OCI-LY3 (cell line): ENCODE measurements at regions not wholly inside any gene's neighbourhood (a gene's known extent, or its start where the extent isn't known, plus 50 kb on each side); places are given as distances from the start of the nearest gene placed in this dataset.

Experiments
- H2AFZ ChIP-seq: fragments of 200-600, 300-600 bp; shearing (Covaris generic); 2 replicates; pipeline ENCODE4 v1.6.0; 2014; ENCODE audit warnings: antibody characterized with exemption, low read depth, low read length
- H3K27ac ChIP-seq: fragments of 200-600, 300-600 bp; sonication (generic); 2 replicates; pipeline ENCODE4 v1.5.1; 2014; ENCODE audit warnings: mild to moderate bottlenecking, low read length, moderate library complexity, mixed read lengths
- H3K27me3 ChIP-seq: fragments of 200-600, 300-600 bp; sonication (generic); 2 replicates; pipeline ENCODE4 v1.6.1; 2014; ENCODE audit warnings: low read depth, low read length, mixed read lengths
- H3K36me3 ChIP-seq: fragments of 200-600, 300-600 bp; sonication (generic); replicated peaks from 2 replicates; pipeline ENCODE3; 2014; ENCODE audit warnings: low read depth, low read length, mixed read lengths
- H3K4me1 ChIP-seq: fragments of 300-600, 200-600 bp; sonication (generic); 2 replicates; pipeline ENCODE4 v1.6.1; 2014; ENCODE audit warnings: low read length, mixed read lengths
- H3K4me2 ChIP-seq: fragments of 200-600, 300-600 bp; sonication (generic); 2 replicates; pipeline ENCODE4 v1.6.1; 2014; ENCODE audit warnings: low read length, mixed read lengths
- H3K4me3 ChIP-seq: fragments of 300-600, 200-600 bp; sonication (generic); 2 replicates; pipeline ENCODE4 v1.5.1; 2014; ENCODE audit warnings: antibody characterized with exemption, mild to moderate bottlenecking, low read length, moderate library complexity
- H3K79me2 ChIP-seq: fragments of 300-600, 200-600 bp; shearing (Covaris generic); 2 replicates; pipeline ENCODE4 v1.6.1; 2014; ENCODE audit warnings: mild to moderate bottlenecking, low read length, mixed read lengths
- H3K9ac ChIP-seq: fragments of 300-600, 200-600 bp; shearing (Covaris generic); 2 replicates; pipeline ENCODE4 v1.6.0; 2014; ENCODE audit warnings: mild to moderate bottlenecking, low read length, moderate library complexity
- H3K9me3 ChIP-seq: fragments of 200-600, 300-600 bp; shearing (Covaris generic); 2 replicates; pipeline ENCODE4 v1.6.1; 2014; ENCODE audit warnings: low read length, mixed read lengths; ENCODE audit not compliant: insufficient read depth
- H4K20me1 ChIP-seq: fragments of 200-600, 300-600 bp; sonication (generic); 2 replicates; pipeline ENCODE4 v1.6.1; 2016; ENCODE audit warnings: low read length, mixed read lengths; ENCODE audit not compliant: insufficient read depth
- EZH2phosphoT487 ChIP-seq: fragments of 200-600 bp; shearing (Covaris generic); IDR thresholded peaks from 2 replicates; pipeline ENCODE4 v1.6.1; 2018; ENCODE audit warnings: antibody characterized with exemption, mixed run types, low read depth
- TF ChIP-seq, protein P1 (sequence below): fragments of 200-600, 300-600 bp; sonication (generic); IDR thresholded peaks from 2 replicates; pipeline ENCODE4 v1.5.1; 2014; ENCODE audit warnings: antibody characterized with exemption, low read length, low read depth

DNA sequence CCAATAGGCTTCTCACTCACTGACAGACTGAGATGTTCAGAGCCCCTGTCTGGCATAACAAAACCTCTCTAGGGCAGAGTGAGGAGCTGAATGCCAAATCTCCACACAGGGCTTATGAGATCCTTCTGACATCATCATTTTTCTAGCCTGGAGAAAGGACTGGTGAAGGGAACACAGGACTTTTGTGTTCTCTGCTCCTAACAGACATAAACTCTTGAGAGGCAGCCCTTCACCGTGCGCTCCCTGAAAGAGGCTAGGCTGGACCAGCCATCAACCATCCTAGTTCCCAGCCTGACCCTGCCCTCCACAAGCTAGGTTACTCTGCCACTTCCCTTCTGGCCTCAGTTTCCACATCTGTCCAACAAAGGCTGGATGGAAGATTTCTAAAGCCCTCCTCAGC lies 141.9 kb downstream of the SUCLG1 start:
- H3K4me2 ChIP-seq: no peak overlapping the region
- H3K4me1 ChIP-seq: peaks cover 4% of the 10 kb centered on the region; the same call in 1 of the 2 replicates
- H4K20me1 ChIP-seq: no peaks in the 10 kb centered on the region
- no peak overlapping the region for H3K27ac ChIP-seq
- no peak for TF ChIP-seq EZH2phosphoT487
- TF ChIP-seq, protein P1, sequence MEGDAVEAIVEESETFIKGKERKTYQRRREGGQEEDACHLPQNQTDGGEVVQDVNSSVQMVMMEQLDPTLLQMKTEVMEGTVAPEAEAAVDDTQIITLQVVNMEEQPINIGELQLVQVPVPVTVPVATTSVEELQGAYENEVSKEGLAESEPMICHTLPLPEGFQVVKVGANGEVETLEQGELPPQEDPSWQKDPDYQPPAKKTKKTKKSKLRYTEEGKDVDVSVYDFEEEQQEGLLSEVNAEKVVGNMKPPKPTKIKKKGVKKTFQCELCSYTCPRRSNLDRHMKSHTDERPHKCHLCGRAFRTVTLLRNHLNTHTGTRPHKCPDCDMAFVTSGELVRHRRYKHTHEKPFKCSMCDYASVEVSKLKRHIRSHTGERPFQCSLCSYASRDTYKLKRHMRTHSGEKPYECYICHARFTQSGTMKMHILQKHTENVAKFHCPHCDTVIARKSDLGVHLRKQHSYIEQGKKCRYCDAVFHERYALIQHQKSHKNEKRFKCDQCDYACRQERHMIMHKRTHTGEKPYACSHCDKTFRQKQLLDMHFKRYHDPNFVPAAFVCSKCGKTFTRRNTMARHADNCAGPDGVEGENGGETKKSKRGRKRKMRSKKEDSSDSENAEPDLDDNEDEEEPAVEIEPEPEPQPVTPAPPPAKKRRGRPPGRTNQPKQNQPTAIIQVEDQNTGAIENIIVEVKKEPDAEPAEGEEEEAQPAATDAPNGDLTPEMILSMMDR: no peak
- H3K79me2 ChIP-seq: no peaks in the 10 kb centered on the region
- H3K36me3 ChIP-seq: no peaks in the 10 kb centered on the region
- no peak overlapping the region for H3K9ac ChIP-seq
- H3K4me3 ChIP-seq: no peak overlapping the region
- no peaks in the 10 kb centered on the region for H3K9me3 ChIP-seq
- H3K27me3 ChIP-seq: 0 out of 2 replicates have a peak, but pooled peaks cover 3% of the 10 kb centered on the region
- H2AFZ ChIP-seq: no peak overlapping the region

DNA sequence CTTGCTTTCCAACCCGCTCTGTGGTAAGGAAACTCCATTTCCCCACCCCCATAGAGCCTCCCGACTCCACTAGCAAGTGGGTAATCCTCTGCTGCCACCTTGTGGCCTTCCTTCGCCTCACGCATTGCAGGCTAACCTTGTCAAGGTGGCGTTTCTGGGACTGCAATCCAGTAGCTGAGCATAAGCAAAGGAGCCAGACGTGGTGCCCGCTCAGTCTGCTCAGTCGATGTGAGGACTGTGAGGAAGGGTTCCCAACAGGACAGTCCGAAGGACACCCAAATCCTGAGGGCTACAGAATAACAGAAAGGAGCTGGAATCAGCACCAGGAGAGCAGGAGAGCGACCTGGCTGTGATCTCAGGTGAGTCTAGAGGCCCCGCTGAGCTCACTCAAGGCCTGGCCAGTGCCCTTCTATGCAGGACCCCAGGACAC lies 144.2 kb downstream of the SUCLG1 start:
- Histone ChIP-seq H3K27me3 (0 out of 2 replicates have a peak, but pooled peaks cover 8% of the 10 kb centered on the region), H4K20me1 (no peaks in the 10 kb centered on the region), H3K27ac (no peak overlapping the region), H3K4me1 (peaks cover 4% of the 10 kb centered on the region; the same call in 1 of the 2 replicates), H3K9ac (no peak overlapping the region), H2AFZ (peak overlapping the region; percentile 47; the same call in 1 of the 2 replicates), H3K4me2 (peak overlapping the region; percentile 43), H3K9me3 (no peaks in the 10 kb centered on the region), H3K79me2 (no peaks in the 10 kb centered on the region), H3K36me3 (no peaks in the 10 kb centered on the region), H3K4me3 (no peak overlapping the region)
- TF ChIP-seq, protein P1: peak; percentile 93
- no peak for TF ChIP-seq EZH2phosphoT487

DNA sequence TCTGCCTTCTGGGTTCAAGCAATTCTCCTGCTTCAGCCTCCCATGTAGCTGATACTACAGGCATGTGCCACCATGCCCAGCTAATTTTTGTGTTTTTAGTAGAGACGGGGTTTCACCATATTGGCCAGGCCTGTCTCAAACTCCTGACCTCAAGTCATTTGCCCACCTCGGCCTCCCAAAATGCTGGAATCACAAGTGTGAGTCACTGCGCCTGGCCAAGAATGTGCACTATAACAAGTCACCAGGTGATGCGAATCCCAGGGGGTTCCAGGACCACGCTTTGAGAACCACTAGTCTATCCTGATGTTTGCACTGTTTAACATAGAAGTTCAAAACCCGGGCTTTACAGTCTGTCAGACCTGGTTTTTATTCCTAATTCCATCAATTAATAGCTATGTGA lies 144.8 kb downstream of the SUCLG1 start:
- H3K4me2 ChIP-seq: peak overlapping the region; percentile 43
- H3K36me3 ChIP-seq: no peaks in the 10 kb centered on the region
- H3K27ac ChIP-seq: no peak overlapping the region
- H3K4me3 ChIP-seq: no peak overlapping the region
- H4K20me1 ChIP-seq: no peaks in the 10 kb centered on the region
- no peak overlapping the region for H3K9ac ChIP-seq
- peak overlapping the region; percentile 47; the same call in 1 of the 2 replicates for H2AFZ ChIP-seq
- peaks cover 4% of the 10 kb centered on the region; the same call in 1 of the 2 replicates for H3K4me1 ChIP-seq
- H3K27me3 ChIP-seq: 0 out of 2 replicates have a peak, but pooled peaks cover 8% of the 10 kb centered on the region
- no peaks in the 10 kb centered on the region for H3K79me2 ChIP-seq
- TF ChIP-seq, protein P1: no peak
- TF ChIP-seq EZH2phosphoT487: no peak
- H3K9me3 ChIP-seq: no peaks in the 10 kb centered on the region

DNA sequence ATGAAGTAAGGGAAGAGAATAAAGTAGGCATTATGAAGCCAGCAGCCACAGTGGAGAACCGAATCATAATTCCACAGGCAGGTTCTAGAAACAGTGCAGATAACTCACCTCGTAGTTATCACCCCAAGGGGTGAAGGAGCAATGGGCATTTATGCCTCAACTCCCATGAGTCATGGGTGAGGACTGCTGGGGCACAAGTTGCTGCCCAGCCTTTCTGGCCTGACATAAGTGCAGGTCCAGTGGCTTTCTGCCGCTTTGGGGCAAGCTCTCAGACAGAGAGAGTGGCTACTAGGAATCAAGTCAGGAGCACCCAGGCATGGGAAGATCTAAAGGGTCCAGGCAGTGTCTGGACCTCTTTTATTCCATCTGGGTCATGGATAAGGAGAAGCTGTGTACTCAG lies 149.8 kb downstream of the SUCLG1 start:
- peaks cover 4% of the 10 kb centered on the region for H3K4me1 ChIP-seq
- no peaks in the 10 kb centered on the region for H4K20me1 ChIP-seq
- no peak overlapping the region for H3K27ac ChIP-seq
- H3K36me3 ChIP-seq: no peaks in the 10 kb centered on the region
- no peak overlapping the region for H2AFZ ChIP-seq
- H3K4me3 ChIP-seq: no peak overlapping the region
- no peak overlapping the region for H3K9ac ChIP-seq
- no peaks in the 10 kb centered on the region for H3K79me2 ChIP-seq
- no peak overlapping the region for H3K4me2 ChIP-seq
- H3K27me3 ChIP-seq: 0 out of 2 replicates have a peak, but pooled peaks cover 10% of the 10 kb centered on the region
- no peaks in the 10 kb centered on the region for H3K9me3 ChIP-seq
- TF ChIP-seq, protein P1: no peak
- TF ChIP-seq EZH2phosphoT487: no peak
